Right atrium auricular region (tissue), 2 donors: ENCODE measurements at regions not wholly inside any gene's neighbourhood (a gene's known extent, or its start where the extent isn't known, plus 50 kb on each side); places are given as distances from the start of the nearest gene placed in this dataset.

Source experiments
- DNase-seq: peaks from one replicate; pipeline ENCODE4 v3.0.0-alpha.2; 2019; ENCODE audit warnings: low spot score
- H3K27ac ChIP-seq, 2 donors: fragments of 200-600 bp; sonication (generic); 1 replicate in 1 of 2; 2 replicates in 1 of 2; pipeline ENCODE4 v1.5.1; 2016 to 2019
- H3K27me3 ChIP-seq, 2 donors: fragments of 200-600 bp; sonication (generic); one replicate each; pipeline versions ENCODE4 v1.5.1 to v1.6.0; 2017 to 2019
- H3K36me3 ChIP-seq: fragments of 200-600 bp; sonication (generic); one replicate; pipeline ENCODE4 v1.5.1; 2016
- H3K4me1 ChIP-seq, 2 donors: fragments of 200-600 bp; sonication (generic); one replicate each; pipeline versions ENCODE4 v1.5.1 to v1.6.0; 2017 to 2019
- H3K4me3 ChIP-seq, 2 donors: fragments of 200-600 bp; sonication (generic); 1 replicate in 1 of 2; 2 replicates in 1 of 2; pipeline ENCODE4 v1.5.1; 2017 to 2019; ENCODE audit warnings: mild to moderate bottlenecking in 1 of 2, moderate library complexity in 1 of 2
- H3K9me3 ChIP-seq, 2 donors: fragments of 200-600 bp; sonication (generic); one replicate each; pipeline ENCODE4 v1.5.1; 2019
- CTCF ChIP-seq, 2 donors: fragments of 200-600 bp; sonication (generic); IDR thresholded peaks; one replicate each; pipeline ENCODE4 v1.5.1; 2019; ENCODE audit warnings: antibody characterized with exemption in 2 of 2

GRCh38 chr15:94130504-94130903 is 100.9 kb upstream of the MCTP2 start:
- Histone ChIP-seq H3K4me3 (no peak overlapping the region), H3K9me3 (no peaks in the 10 kb centered on the region), H3K36me3 (no peaks in the 10 kb centered on the region), H3K27ac (no peak overlapping the region), H3K4me1 (no peaks in the 10 kb centered on the region), H3K27me3 (no peaks in the 10 kb centered on the region)
- no peak for TF ChIP-seq CTCF (IDR thresholded peaks at IDR 0.05)
- DNase-seq, result no peak

GRCh38 chr15:94127006-94127405 is 104.4 kb upstream of the MCTP2 start:
- Histone ChIP-seq H3K27me3 (no peaks in the 10 kb centered on the region), H3K9me3 (no peaks in the 10 kb centered on the region), H3K36me3 (no peaks in the 10 kb centered on the region), H3K4me1 (no peaks in the 10 kb centered on the region), H3K4me3 (no peak overlapping the region), H3K27ac (no peak overlapping the region)
- TF ChIP-seq CTCF (IDR thresholded peaks at IDR 0.05), result no peak
- no peak for DNase-seq

DNA sequence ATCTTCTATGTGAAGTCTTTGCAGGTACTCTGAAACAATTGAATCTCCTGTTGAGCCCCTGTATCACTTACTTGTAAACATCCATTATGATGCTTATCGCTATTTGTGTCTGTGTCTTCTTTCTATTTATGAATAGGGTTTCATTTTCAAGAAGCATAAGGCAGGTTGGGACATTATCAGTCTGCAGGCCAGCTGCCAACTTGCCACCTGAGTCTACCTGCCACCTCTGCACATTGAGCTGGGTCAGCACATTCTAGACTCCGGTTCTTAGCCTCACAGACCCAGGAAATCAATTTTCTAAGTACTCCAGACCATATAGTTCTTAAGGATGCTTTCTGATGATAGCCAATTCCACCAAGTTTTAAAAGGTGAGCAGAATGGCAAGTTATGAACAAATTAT is 105.7 kb upstream of the MCTP2 start:
- Histone ChIP-seq H3K27me3 (no peaks in the 10 kb centered on the region), H3K9me3 (no peaks in the 10 kb centered on the region), H3K4me3 (no peak overlapping the region), H3K27ac (no peak overlapping the region), H3K4me1 (no peaks in the 10 kb centered on the region), H3K36me3 (no peaks in the 10 kb centered on the region)
- TF ChIP-seq CTCF (IDR thresholded peaks at IDR 0.05), result no peak
- no peak for DNase-seq

DNA sequence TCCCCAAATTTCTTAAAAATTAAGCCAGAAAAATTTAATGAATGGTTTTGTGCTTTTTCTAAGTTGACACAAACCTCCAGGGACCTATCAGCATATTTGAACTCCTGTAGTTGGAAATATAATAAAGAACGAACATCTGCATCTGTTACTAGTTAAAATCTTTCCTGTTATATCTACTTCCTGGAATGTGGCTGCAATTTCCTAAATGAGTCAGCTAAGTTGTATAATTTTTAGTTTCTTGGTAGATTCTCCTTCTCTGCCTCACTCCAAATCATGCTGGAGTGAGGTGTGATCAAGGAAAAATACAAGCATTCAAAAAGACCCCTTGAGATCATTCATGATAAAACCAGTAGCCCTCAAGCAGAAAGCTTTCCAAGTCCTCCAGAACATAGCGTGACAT is 106.2 kb upstream of the MCTP2 start:
- Histone ChIP-seq H3K9me3 (no peaks in the 10 kb centered on the region), H3K27ac (no peak overlapping the region), H3K36me3 (no peaks in the 10 kb centered on the region), H3K4me1 (no peaks in the 10 kb centered on the region), H3K27me3 (no peaks in the 10 kb centered on the region), H3K4me3 (no peak overlapping the region)
- no peak for TF ChIP-seq CTCF (IDR thresholded peaks at IDR 0.05)
- DNase-seq, result no peak

DNA sequence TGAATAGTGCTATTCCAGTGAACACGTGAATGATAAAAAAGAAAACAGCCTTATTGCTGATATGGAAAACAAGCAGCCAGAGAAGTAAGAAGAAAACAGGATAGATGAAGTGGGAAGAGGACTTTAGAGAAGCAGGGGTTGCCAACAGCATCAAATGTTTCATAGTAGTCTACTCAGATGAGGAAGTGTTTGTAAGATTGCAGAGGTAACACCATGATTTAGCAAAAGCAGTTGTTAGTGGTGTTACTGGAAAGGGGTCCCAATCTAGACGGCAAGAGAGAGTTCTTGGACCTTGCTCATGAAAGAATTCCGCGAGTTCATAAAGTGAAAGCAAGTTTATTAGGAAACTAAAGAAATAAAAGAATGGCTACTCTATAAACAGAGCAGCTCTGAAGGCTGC is 108.8 kb upstream of the MCTP2 start:
- H3K4me3 ChIP-seq, result no peak overlapping the region
- H3K27ac ChIP-seq, result no peak overlapping the region
- H3K9me3 ChIP-seq, result no peaks in the 10 kb centered on the region
- TF ChIP-seq CTCF (IDR thresholded peaks at IDR 0.05), result no peak
- H3K4me1 ChIP-seq, result no peaks in the 10 kb centered on the region
- H3K27me3 ChIP-seq, result no peaks in the 10 kb centered on the region
- H3K36me3 ChIP-seq, result no peaks in the 10 kb centered on the region
- no peak for DNase-seq

DNA sequence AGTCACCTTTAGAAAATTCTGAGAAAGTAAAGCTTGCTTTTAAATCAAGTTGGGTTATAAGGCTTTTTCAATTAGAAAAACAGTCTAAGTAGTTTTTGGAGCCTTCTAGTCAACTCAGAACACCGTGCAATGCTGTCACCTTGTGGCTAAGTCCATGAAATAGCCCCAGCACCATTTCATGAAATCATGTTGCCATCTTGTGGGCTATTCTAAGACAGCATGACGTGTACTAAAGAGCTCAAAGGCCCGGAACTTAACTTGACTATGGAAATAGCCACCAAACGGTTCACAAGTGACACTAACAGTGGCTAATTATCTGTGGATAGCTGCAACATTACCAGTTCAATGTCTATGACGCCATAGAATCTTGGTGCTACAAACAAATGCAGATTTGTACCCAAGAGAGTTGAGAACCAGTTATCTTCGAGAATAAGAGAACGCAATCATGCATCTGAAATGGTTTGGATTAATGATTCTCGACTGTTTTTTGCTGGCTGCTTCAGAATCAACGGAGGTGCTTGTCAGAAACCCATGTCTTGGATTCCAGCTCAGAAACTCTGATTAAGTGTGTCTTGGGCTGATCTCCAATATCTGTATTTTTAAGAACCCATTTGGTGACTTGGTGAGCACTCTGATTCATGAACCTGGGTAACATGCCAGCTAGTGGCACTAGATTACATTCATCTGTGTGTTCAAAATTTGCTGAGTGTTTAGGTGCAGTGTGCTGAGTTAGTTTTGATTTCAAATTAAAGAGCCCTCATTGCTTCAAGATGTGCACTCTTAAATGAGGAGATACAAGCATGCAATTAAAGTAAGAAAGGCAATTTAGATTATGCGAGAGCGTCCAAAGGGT is 111.2 kb upstream of the MCTP2 start:
- Histone ChIP-seq H3K4me3 (no peak overlapping the region), H3K36me3 (no peaks in the 10 kb centered on the region), H3K27ac (peak overlapping the region; percentile 45 to 74), H3K9me3 (no peaks in the 10 kb centered on the region), H3K4me1 (no peaks in the 10 kb centered on the region), H3K27me3 (no peaks in the 10 kb centered on the region)
- peak; percentile 71 for DNase-seq
- TF ChIP-seq CTCF (IDR thresholded peaks at IDR 0.05), result peak; percentile 65 to 91
